ENCODE measurements at regions not wholly inside any gene's neighbourhood (a gene's known extent, or its start where the extent isn't known, plus 50 kb on each side); places are given as distances from the start of the nearest gene placed in this dataset.
"Not testable (repeated sequence)": the region's sequence is repeated elsewhere in the genome, so short reads cannot be mapped to it uniquely, and the experiment has no call there.

- DNase-seq: peak; percentile 73
Observed at GRCh38 chr2:7685342-7686015, 768.3 kb downstream of the RNF144A start.

DNA sequence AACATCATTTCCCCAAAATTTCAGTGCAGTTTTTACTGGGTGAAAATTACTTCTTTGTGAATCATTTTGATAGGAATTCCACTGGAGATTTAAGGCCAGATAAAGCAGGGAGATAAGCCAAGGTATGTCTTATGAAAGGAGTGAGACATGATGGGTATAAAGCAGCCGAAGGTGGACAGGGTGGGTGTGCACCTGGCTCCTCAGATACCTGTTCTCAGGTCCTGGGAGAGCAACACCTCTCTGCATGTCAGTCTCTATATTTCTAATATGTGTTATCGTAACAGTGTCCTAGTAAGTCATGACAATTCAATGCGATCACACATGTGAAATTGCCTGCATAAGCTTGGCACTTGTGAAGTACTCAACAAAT lies 768.8 kb downstream of the RNF144A start:
- no peak for DNase-seq

- DNase-seq: peak; percentile 21
Observed at GRCh38 chr2:7691961-7692656, 774.9 kb downstream of the RNF144A start.

GRCh38 chr2:7692657-7693161 lies 775.5 kb downstream of the RNF144A start:
- DNase-seq: peak; percentile 93

- no peak for DNase-seq
Observed at GRCh38 chr2:7693246-7694075, 776.2 kb downstream of the RNF144A start.

GRCh38 chr2:7694076-7694985 lies 777.1 kb downstream of the RNF144A start:
- DNase-seq: no peak

GRCh38 chr2:7696556-7696955 lies 779.3 kb downstream of the RNF144A start:
- not testable (repeated sequence) for DNase-seq

DNA sequence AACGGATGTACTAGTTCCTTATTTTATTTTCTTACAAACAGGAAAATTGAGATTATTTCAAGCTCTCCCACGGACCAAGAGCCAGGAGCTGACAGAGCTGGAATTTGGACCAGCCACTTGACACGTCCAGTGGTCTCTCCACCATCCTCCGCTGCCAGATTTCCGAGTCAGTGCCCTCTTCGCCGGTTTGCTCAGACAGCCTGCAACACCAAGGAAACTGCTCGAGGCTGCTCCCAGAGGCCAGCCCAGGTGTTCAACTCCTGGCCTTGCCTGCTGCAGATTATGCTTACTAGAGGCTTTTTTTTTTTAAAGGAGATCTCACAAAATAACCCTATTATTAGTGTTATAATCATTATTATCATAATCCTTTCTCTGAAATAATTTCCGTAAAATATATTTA lies 779.8 kb downstream of the RNF144A start:
- DNase-seq: no peak

DNA sequence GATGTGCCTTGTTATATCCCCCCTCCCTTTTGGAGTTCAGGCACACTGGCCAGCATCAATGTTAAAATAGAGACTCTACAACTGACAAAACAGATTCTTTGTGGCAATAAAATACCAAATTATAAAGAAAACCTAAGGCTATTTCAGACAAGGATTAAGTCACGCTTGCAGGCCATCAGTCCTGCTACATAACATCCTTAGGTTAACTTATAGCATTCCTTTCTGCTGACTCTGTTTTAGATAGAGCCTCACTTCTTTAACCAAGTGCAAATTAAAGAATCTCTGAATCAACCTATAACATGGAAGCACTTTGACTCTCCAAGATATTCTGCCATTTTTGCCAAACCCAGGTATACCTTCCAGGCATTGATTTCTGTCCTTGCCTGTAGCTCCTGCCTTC lies 784.6 kb downstream of the RNF144A start:
- peak; percentile 39 for DNase-seq

DNA sequence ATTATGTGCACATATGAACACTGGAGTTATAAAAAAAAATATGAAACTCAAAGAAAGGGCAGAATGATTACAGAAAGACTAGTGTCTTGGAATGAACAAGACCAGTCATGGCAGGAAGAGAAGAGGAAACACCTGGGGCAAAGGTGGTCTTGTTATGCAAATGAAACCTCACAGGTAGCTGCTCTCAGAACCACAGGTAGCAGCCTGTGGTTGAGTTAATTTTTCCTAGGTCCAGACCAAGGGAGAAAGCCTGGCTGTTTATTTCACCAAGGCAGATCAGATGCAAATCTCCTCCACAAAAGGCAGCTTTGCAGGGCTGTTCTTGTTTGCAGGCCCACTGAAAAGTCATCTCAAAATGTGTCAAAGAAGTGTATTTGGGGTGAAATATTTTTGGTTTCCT lies 785.8 kb downstream of the RNF144A start:
- DNase-seq: no peak

DNA sequence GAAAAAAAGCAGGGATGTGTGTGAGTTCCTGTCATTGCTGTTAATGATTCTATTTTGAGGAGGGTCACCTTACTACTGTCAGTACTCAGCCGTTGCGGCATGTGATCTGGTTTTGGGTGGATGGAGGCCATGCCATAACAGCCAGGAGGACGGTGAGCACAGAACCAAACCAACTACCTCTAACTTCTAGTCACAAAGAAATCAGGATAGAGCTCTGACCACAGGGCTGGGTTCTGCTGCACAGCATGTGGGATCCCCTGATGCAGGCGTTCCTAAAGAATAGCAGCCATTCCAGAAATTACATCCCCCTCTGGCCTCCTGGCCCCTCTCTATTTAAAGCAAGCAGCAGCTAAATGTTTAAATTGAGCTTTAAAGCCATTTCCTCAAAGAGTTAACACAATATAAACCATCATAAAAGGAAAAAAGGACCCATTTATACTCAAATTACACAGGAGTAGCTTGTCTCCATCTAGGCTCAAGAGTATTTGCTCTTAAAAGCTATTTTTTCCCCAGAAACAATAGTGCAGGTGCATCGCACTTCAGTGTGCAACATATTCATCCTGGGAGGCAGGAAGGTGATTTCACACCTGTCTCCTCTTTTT lies 786.4 kb downstream of the RNF144A start:
- DNase-seq: peak; percentile 46

DNA sequence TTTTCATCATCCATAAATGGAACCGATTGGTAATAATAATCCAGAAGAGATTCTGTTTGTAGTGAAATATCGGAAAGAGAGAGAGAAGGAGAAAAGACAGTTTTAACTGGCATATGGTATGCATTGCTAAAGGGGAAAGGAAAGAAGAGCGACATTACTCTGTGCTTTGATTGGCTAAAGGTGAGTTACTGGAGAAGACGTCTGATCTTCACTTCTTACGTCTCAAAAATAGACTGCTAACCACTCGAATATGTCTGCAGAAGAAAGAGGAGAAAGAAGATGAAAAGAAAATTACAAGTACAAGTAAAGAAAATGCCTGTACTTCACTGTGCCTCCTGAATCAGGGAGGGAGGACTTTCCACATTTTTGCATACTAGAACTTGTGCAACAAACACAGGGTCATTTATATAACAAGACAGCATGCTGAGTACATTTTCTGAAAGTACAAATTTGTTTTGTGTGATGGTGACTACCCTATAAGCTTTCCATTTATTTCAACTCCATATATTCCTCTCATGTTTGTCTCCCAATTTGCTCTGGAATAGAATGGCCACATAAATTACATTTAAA lies 787.2 kb downstream of the RNF144A start:
- DNase-seq: no peak

DNA sequence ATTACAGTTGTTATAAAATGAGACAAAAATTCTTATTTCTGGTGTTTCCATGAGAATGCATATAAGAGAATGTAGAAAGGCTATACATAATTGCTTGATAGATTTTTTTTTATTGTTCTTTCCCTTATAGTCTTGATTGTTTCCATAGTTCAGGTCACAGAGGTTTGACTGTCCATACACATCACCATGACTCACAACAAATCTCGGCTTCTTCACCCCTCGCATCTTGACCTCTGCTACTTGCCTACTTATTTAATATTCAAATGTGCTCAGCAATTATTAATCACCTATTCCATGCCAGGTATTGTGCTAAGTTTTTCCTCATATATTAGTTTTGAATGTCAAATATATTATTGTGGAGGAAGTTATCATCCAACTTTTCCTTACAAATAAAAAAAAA lies 789.6 kb downstream of the RNF144A start:
- DNase-seq: no peak

DNA sequence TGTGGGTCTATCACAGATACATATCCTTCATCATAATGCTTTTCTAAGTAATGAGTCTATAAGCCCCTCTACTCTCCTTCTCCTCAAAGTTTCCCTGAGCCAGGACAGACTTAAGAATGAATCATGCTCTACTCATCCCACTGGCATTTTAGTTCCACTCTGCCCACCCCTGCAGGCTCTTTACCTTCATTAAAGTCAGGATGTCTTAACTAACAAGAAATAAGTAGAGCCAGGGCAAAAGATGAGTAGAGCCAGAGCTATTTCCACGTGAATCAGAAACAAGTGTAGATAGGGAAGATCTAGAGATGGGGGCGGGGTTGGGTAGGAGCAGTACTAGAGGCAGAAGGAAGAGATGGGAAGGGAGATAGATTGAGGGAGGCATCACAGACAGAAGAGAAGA lies 790.5 kb downstream of the RNF144A start:
- peak; percentile 74 for DNase-seq

DNA sequence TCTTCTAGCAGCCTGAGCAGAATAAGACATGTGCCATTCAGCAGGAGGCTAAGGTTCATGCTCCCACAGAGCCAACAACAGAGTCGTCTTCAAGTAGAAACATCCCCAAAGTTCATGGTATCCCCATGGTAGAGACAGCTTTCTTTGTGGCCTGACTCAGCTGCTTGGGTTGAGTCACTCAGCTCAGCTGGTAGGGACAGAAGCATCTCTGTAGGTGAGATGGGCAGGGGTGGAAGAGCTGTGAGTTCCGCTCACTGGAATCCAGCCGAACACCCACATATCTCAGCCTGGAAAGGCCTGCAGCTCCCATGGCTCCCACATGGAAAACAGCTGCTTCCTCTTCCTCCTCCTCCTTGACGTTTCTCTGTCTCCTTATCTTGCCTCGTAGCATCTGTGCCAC lies 792.7 kb downstream of the RNF144A start:
- DNase-seq: no peak

DNA sequence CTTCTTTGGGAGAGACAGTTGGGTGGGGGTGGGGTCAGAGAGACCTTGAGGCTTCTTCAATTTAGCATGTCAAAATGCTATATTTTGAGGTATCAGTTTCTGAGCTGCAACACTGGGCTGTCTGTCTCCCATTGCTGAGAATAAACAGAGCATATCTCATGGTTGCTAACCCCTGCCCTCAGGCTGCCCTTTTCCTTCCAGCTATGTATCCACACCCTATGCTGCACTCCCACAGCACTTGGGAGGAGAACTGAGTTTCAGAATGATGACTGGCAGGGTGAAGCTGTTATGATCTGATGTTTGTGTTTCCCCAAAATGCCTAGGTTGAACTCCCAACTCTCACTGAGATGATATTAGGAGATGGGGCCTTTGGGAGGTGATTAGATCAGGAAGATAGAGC lies 794.0 kb downstream of the RNF144A start:
- DNase-seq: no peak

DNA sequence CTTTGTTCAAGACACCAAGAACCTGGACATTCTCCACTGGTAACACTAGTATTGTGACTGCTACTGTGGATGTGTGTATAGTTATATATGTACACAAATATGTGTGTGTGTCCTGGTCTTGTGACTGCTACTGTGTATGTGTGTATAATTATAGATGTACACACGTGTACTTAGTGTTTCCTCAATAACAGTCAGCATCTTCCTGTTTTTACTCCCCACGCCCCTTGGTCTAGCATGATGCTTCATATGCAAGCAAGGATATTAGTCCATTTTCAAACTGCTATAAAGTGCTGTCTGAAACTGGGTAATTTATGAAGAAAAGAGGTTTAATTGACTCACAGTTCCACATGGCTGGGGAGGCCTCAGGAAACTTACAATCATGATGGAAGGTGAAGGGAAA lies 802.7 kb downstream of the RNF144A start:
- no peak for DNase-seq

GRCh38 chr2:7721413-7721995 lies 804.3 kb downstream of the RNF144A start:
- DNase-seq: no peak

- DNase-seq: no peak
Observed at GRCh38 chr2:7722212-7722910, 805.1 kb downstream of the RNF144A start.

GRCh38 chr2:7724336-7724735 lies 807.1 kb downstream of the RNF144A start:
- no peak for DNase-seq

All from fibroblast of skin of scalp (primary cell).